ENCODE measurements at regions not wholly inside any gene's neighbourhood (a gene's known extent, or its start where the extent isn't known, plus 50 kb on each side); places are given as distances from the start of the nearest gene placed in this dataset.
"Not testable (repeated sequence)": the region's sequence is repeated elsewhere in the genome, so short reads cannot be mapped to it uniquely, and the experiment has no call there.

DNA sequence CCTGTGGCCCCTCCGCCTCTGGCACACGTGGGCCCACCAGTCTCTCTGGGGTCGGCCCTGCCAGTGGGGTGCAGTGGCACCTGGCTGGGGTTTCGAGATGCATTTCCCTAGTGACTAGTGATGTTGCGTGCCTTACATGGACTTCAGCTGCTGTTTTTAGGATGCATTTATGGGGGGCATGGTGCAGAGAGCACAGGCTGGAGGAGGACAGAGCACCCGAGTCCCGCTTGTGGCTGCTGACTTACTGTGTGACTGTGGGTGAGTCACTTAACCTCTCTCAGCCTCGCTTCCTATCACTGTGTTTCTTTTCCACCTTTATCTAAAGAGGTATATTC, 213.0 kb upstream of the ZNF469 start:
- TF ChIP-seq, protein P1, sequence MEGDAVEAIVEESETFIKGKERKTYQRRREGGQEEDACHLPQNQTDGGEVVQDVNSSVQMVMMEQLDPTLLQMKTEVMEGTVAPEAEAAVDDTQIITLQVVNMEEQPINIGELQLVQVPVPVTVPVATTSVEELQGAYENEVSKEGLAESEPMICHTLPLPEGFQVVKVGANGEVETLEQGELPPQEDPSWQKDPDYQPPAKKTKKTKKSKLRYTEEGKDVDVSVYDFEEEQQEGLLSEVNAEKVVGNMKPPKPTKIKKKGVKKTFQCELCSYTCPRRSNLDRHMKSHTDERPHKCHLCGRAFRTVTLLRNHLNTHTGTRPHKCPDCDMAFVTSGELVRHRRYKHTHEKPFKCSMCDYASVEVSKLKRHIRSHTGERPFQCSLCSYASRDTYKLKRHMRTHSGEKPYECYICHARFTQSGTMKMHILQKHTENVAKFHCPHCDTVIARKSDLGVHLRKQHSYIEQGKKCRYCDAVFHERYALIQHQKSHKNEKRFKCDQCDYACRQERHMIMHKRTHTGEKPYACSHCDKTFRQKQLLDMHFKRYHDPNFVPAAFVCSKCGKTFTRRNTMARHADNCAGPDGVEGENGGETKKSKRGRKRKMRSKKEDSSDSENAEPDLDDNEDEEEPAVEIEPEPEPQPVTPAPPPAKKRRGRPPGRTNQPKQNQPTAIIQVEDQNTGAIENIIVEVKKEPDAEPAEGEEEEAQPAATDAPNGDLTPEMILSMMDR (IDR thresholded peaks at IDR 0.05; ENCODE audit: borderline replicate concordance, extremely low read depth, low read length, poor library complexity, severe bottlenecking): not testable (repeated sequence)
- TF ChIP-seq EZH2 (IDR thresholded peaks at IDR 0.05; ENCODE audit: borderline replicate concordance, low read depth, low read length, severe bottlenecking): not testable (repeated sequence)
